Peyer's patch (tissue), 4 donors: ENCODE measurements at regions not wholly inside any gene's neighbourhood (a gene's known extent, or its start where the extent isn't known, plus 50 kb on each side); places are given as distances from the start of the nearest gene placed in this dataset.

ENCODE experiments used
- POLR2A ChIP-seq, 2 donors: fragments of 450-650 bp; IDR thresholded peaks; one replicate each; pipeline ENCODE4 v1.5.1; 2017; ENCODE audit warnings: antibody characterized with exemption in 2 of 2, mild to moderate bottlenecking in 2 of 2, moderate library complexity in 2 of 2
- TF ChIP-seq, protein P1 (sequence below), 6 experiments: fragments of 450-650 bp in 4 of 6; fragments of 200-600 bp in 2 of 6; sonication (generic) in 1 of 6; IDR thresholded peaks; one replicate each; pipeline ENCODE4 v1.5.1; 2017 to 2019; ENCODE audit warnings: antibody characterized with exemption in 6 of 6, mild to moderate bottlenecking in 3 of 6, moderate library complexity in 1 of 6

DNA sequence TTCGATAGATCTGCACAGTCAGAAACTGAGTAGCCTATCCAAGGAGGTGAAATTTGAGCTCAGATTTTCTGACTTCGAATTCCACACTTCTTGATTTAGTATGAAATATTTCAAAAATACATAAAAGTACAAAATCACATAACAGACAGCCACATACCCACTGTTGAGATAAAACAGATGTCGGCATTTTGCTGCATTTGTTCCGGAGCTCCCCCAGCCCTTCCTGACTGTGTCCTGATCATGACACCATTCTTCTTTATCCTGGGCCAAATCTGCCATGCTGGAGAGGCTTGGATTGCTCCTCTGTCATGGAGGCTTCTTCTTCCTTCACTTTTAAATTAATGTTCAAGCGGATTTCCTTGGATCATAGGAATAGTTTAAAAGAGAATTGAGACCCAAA, 124.2 kb upstream of the RBPJ start:
- TF ChIP-seq, protein P1, sequence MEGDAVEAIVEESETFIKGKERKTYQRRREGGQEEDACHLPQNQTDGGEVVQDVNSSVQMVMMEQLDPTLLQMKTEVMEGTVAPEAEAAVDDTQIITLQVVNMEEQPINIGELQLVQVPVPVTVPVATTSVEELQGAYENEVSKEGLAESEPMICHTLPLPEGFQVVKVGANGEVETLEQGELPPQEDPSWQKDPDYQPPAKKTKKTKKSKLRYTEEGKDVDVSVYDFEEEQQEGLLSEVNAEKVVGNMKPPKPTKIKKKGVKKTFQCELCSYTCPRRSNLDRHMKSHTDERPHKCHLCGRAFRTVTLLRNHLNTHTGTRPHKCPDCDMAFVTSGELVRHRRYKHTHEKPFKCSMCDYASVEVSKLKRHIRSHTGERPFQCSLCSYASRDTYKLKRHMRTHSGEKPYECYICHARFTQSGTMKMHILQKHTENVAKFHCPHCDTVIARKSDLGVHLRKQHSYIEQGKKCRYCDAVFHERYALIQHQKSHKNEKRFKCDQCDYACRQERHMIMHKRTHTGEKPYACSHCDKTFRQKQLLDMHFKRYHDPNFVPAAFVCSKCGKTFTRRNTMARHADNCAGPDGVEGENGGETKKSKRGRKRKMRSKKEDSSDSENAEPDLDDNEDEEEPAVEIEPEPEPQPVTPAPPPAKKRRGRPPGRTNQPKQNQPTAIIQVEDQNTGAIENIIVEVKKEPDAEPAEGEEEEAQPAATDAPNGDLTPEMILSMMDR (IDR thresholded peaks at IDR 0.05) = no peak
- no peak for TF ChIP-seq POLR2A (IDR thresholded peaks at IDR 0.05)
